Effector memory CD4-positive, alpha-beta T cell (primary cell): ENCODE measurements at regions not wholly inside any gene's neighbourhood (a gene's known extent, or its start where the extent isn't known, plus 50 kb on each side); places are given as distances from the start of the nearest gene placed in this dataset.
A peak's percentile ranks its signal among the peaks of the same experiment; 100 is the strongest.

ENCODE experiments used
- DNase-seq, 3 donors: peaks; one replicate each; pipeline ENCODE4 v3.0.0-alpha.2; 2020
- H3K27ac ChIP-seq: 2 replicates; pipeline ENCODE4 v1.7.0; 2013; ENCODE audit warnings: mild to moderate bottlenecking, low read length, moderate library complexity; ENCODE audit not compliant: insufficient read depth, poor library complexity, severe bottlenecking
- H3K27me3 ChIP-seq: replicated peaks from 2 replicates; pipeline ENCODE4 v1.7.0; 2013; ENCODE audit warnings: mild to moderate bottlenecking, low read length; ENCODE audit not compliant: insufficient read depth, control insufficient read depth, poor library complexity, severe bottlenecking
- H3K36me3 ChIP-seq: 2 replicates; pipeline ENCODE4 v1.7.0; 2013; ENCODE audit warnings: mild to moderate bottlenecking, low read length, moderate library complexity; ENCODE audit not compliant: control insufficient read depth, insufficient read depth
- H3K4me1 ChIP-seq: 2 replicates; pipeline ENCODE4 v1.7.0; 2013; ENCODE audit warnings: low read length, mild to moderate bottlenecking; ENCODE audit not compliant: control insufficient read depth, insufficient read depth, poor library complexity, severe bottlenecking
- H3K4me3 ChIP-seq: 2 replicates; pipeline ENCODE4 v1.7.0; 2013; ENCODE audit warnings: low read length, low read depth, mild to moderate bottlenecking; ENCODE audit not compliant: insufficient read depth, poor library complexity, severe bottlenecking
- H3K9me3 ChIP-seq: 2 replicates; pipeline ENCODE4 v1.7.0; 2013; ENCODE audit warnings: mild to moderate bottlenecking, low read length, moderate library complexity; ENCODE audit not compliant: control insufficient read depth

- no peak for DNase-seq
- Histone ChIP-seq H3K9me3 (no peaks in the 10 kb centered on the region), H3K36me3 (no peaks in the 10 kb centered on the region), H3K27me3 (no peaks in the 10 kb centered on the region), H3K27ac (no peak overlapping the region), H3K4me1 (no peaks in the 10 kb centered on the region), H3K4me3 (no peak overlapping the region)
Measured at GRCh38 chr7:55276572-55277295, 88.4 kb upstream of the LANCL2 start.

- Histone ChIP-seq H3K4me3 (no peak overlapping the region), H3K27me3 (no peaks in the 10 kb centered on the region)
- no peak for DNase-seq
Measured at GRCh38 chr7:55277916-55278315, 87.2 kb upstream of the LANCL2 start.

GRCh38 chr7:55278321-55278720, 86.8 kb upstream of the LANCL2 start:
- Histone ChIP-seq H3K27me3 (no peaks in the 10 kb centered on the region), H3K9me3 (no peaks in the 10 kb centered on the region), H3K4me3 (no peak overlapping the region), H3K27ac (no peak overlapping the region), H3K4me1 (no peaks in the 10 kb centered on the region), H3K36me3 (no peaks in the 10 kb centered on the region)
- no peak for DNase-seq

More at GRCh38 chr7:55277916-55278315, 87.2 kb upstream of the LANCL2 start:
- no peaks in the 10 kb centered on the region for H3K9me3 ChIP-seq
- H3K36me3 ChIP-seq = no peaks in the 10 kb centered on the region
- H3K4me1 ChIP-seq = no peaks in the 10 kb centered on the region
- H3K27ac ChIP-seq = no peak overlapping the region

- H3K36me3 ChIP-seq = no peaks in the 10 kb centered on the region
- H3K9me3 ChIP-seq = no peaks in the 10 kb centered on the region
- no peaks in the 10 kb centered on the region for H3K27me3 ChIP-seq
- DNase-seq = no peak
- H3K27ac ChIP-seq = no peak overlapping the region
- no peaks in the 10 kb centered on the region for H3K4me1 ChIP-seq
- no peak overlapping the region for H3K4me3 ChIP-seq
Measured at GRCh38 chr7:55279080-55279845, 85.9 kb upstream of the LANCL2 start.

GRCh38 chr7:55280031-55280454, 85.1 kb upstream of the LANCL2 start:
- no peaks in the 10 kb centered on the region for H3K4me1 ChIP-seq
- H3K36me3 ChIP-seq = no peaks in the 10 kb centered on the region
- DNase-seq = peak; percentile 19 to 44 (median 23)
- H3K27me3 ChIP-seq = no peaks in the 10 kb centered on the region
- no peaks in the 10 kb centered on the region for H3K9me3 ChIP-seq
- H3K27ac ChIP-seq = no peak overlapping the region
- no peak overlapping the region for H3K4me3 ChIP-seq

- Histone ChIP-seq H3K4me1 (no peaks in the 10 kb centered on the region), H3K4me3 (no peak overlapping the region), H3K9me3 (no peaks in the 10 kb centered on the region), H3K27me3 (no peaks in the 10 kb centered on the region), H3K36me3 (no peaks in the 10 kb centered on the region), H3K27ac (no peak overlapping the region)
- DNase-seq = no peak
Measured at GRCh38 chr7:55285665-55286064, 79.5 kb upstream of the LANCL2 start.

- H3K27ac ChIP-seq = no peak overlapping the region
- H3K36me3 ChIP-seq = no peaks in the 10 kb centered on the region
- no peaks in the 10 kb centered on the region for H3K9me3 ChIP-seq
- H3K27me3 ChIP-seq = no peaks in the 10 kb centered on the region
- no peak overlapping the region for H3K4me3 ChIP-seq
- no peak for DNase-seq
- H3K4me1 ChIP-seq = no peaks in the 10 kb centered on the region
Measured at GRCh38 chr7:55286666-55287065, 78.5 kb upstream of the LANCL2 start.

GRCh38 chr7:55288070-55288824, 76.9 kb upstream of the LANCL2 start:
- Histone ChIP-seq H3K27me3 (no peaks in the 10 kb centered on the region), H3K36me3 (no peaks in the 10 kb centered on the region), H3K27ac (no peak overlapping the region), H3K4me3 (no peak overlapping the region), H3K4me1 (no peaks in the 10 kb centered on the region), H3K9me3 (no peaks in the 10 kb centered on the region)
- no peak for DNase-seq

- H3K9me3 ChIP-seq = no peaks in the 10 kb centered on the region
- H3K4me1 ChIP-seq = no peaks in the 10 kb centered on the region
- no peak overlapping the region for H3K4me3 ChIP-seq
- no peaks in the 10 kb centered on the region for H3K36me3 ChIP-seq
- DNase-seq = no peak
- no peaks in the 10 kb centered on the region for H3K27me3 ChIP-seq
- no peak overlapping the region for H3K27ac ChIP-seq
Measured at GRCh38 chr7:55296070-55296469, 69.1 kb upstream of the LANCL2 start.
